NOMO-1 treated with dmso at 0.1 percent for 144 hours (cell line): ENCODE measurements at regions not wholly inside any gene's neighbourhood (a gene's known extent, or its start where the extent isn't known, plus 50 kb on each side); places are given as distances from the start of the nearest gene placed in this dataset.
A peak's percentile ranks its signal among the peaks of the same experiment; 100 is the strongest.

ENCODE experiments used
- DNase-seq: peaks from one replicate; lab custom pipeline; 2025; ENCODE audit not compliant: unreplicated experiment; lab: John Stamatoyannopoulos, UW

DNA sequence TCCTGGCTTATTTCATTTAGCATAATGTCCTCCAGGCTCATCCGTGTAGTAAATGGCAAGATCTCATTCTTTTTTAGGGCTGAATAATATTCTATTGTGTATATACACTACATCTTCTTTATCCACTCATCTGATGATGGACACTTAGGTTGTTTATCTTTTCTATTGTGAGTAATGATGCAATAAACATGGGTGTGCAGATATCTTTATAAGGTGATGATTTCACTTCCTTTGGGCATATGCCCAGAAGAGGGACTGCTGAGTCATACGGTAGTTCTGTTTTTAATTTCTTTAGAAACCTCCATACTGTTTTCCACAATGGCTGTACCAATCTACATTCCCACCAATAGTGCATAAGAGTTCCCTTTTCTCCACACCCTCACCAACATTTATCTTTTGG is 317.6 kb upstream of the CNKSR2 start:
- no peak for DNase-seq

DNA sequence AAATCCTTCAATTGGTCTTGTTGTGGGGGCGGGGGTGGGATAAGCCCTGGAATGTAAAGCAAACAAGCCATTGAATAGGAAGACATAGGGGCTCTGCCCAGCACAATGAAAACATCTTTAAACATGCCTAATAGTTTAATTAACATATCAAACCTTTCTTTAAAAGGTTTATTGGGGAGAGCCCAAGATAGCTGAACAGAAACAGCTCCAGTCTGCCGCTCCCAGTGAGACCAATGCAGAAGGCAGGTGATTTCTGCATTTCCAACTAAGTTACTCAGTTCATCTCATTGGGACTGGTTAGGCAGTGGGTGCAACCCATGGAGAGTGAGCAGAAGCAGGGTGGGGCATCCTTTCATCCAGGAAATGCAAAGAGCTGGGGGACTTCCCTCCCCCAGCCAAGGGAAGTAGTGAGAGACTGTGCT is 327.2 kb upstream of the CNKSR2 start:
- no peak for DNase-seq

DNA sequence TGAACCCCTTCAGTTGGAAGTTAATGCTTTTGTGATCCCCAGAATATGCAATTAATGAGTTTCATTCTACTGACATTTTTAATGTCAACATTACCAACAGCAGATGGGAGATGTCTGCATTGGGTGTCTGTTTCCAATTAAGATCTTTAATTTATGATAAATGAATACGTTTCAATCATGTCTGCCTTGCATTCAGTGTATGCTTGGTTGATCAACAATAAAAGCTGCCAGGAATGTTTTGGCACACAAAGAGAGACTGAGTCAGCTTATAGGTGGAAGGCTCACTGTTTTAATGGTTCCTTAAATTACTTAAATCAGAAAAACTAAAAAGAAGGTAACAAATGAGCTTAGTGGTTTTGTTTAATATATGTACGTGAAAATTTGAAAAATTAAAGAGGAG is 359.9 kb upstream of the CNKSR2 start:
- no peak for DNase-seq

DNA sequence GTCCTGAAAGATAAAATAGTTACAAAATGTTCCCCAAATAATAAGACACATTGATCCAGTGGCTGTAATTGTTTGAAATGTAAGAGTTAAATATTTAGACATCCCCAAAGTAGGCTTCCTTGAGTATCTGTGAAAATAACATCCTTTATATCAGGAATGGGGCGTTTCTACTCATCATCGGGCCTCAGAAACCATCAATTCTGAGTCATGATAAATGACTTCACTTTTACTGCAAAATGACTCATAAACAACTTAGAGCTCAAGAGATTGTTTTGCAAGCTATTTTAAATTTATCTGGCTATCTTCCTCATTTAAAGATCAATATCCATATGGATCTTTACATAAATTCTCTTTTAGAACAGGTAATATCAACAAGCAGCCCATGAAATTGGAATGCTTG is 369.4 kb upstream of the CNKSR2 start:
- no peak for DNase-seq

- DNase-seq, result no peak
Measured at GRCh38 chrX:20995829-20996228, 378.4 kb upstream of the CNKSR2 start.

- no peak for DNase-seq
Measured at GRCh38 chrX:20989361-20989760, 384.9 kb upstream of the CNKSR2 start.

- DNase-seq, result no peak
Measured at GRCh38 chrX:20988804-20989203, 385.4 kb upstream of the CNKSR2 start.

- no peak for DNase-seq
Measured at GRCh38 chrX:20988118-20988517, 386.1 kb upstream of the CNKSR2 start.

DNA sequence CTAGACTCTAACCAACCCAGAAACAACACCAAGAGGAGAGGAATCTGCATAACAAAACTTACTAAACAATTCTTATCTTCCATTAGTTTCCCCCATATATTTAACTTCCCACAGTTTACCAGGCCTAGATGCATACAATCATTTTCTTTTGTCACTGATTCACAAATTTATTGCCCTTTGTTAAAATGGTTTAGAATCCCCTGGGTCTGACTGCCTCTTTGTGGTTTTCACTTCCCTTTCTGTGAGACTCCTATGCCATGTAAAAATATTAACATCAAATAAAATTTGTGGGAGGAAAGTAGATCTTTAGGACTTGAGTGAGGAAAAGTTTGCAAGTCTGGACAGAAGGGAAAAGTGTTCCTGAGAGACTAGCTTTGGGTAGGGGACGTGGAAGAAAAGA is 393.8 kb upstream of the CNKSR2 start:
- DNase-seq, result peak; percentile 6

- no peak for DNase-seq
Measured at GRCh38 chrX:20974326-20974725, 399.9 kb upstream of the CNKSR2 start.

DNA sequence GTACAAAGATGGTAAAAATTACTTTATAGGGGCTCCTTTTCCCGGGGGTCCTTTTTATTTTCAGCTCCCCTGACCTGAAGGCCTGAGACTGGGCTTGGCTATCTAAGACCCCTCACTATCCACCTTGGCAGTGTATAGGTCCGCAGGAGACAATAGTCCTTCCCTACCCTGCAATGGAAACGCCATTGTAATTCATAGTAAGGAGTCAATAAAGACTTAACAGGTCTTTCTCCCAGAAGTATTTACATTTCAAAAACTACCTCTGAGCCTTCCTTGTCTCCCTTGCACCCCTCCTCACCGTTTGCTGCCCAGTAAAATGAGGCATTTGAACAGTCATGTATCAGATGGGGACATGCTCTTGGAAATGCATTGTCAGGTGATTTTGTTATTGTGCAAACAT is 401.2 kb upstream of the CNKSR2 start:
- no peak for DNase-seq

DNA sequence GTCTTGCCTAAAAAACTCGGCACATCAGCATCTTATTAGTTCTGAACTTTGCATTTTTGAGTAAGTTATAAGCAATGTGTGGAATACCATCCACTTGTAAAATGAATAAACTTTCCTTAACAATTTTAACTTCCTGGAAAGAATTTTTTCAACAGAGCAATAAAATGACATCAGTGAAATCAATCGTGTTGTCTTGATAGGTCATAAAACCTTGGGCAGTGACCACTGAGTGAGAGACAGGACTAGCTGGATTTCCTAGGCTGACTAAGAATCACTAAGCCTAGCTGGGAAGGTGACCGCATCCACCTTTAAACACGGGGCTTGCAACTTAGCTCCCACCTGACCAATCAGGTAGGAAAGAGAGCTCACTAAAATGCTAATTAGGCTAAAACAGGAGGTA is 403.0 kb upstream of the CNKSR2 start:
- no peak for DNase-seq

- DNase-seq, result no peak
Measured at GRCh38 chrX:20969565-20969964, 404.7 kb upstream of the CNKSR2 start.

GRCh38 chrX:20968996-20969395 is 405.2 kb upstream of the CNKSR2 start:
- DNase-seq, result no peak

GRCh38 chrX:20967725-20968124 is 406.5 kb upstream of the CNKSR2 start:
- no peak for DNase-seq

- no peak for DNase-seq
Measured at GRCh38 chrX:20965270-20966044, 408.8 kb upstream of the CNKSR2 start.

GRCh38 chrX:20954014-20954413 is 420.2 kb upstream of the CNKSR2 start:
- DNase-seq, result no peak

GRCh38 chrX:20952180-20952579 is 422.0 kb upstream of the CNKSR2 start:
- DNase-seq, result no peak

DNA sequence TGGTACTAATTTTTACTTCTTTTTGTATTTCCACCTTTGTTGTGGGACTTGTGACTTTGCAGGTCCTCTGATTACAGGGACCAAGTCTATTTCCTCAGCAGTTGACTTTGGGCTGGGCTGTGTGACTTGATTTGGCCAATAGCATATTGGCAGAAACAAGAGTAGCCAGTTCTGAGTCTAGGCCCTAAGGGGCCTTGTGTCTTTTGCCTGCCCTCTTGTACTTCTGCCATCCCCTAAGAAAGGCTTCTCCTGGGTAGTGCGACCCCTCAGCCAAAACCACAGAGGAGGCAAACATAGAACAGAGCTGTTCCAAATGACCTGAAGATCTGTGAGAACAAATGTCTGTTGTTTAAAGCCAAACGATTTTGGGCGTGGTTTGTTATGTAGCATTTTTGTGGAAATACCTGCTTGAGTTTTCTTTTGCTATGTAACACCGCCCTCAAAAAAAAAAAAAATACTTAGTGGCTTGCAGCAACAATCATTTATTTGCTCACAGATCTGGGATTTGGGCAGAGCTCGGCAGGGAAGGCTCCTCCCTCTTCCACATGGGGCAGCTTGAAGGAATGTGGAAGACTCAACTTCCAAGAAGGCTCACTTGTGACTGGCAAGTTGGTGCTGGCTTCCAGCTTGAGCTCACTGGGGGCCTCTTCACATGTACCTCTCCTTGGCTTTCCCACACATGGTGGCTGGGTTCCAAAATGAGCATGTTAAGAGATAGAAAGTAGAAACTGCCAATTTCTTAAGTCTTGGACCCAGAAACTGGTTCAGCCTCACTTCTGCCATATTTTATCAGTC is 423.0 kb upstream of the CNKSR2 start:
- DNase-seq, result no peak

GRCh38 chrX:20947411-20947912 is 426.8 kb upstream of the CNKSR2 start:
- DNase-seq, result no peak

- DNase-seq, result no peak
Measured at GRCh38 chrX:20913760-20914159, 460.5 kb upstream of the CNKSR2 start.

- no peak for DNase-seq
Measured at GRCh38 chrX:20906571-20906970, 467.6 kb upstream of the CNKSR2 start.
